GM21423 (cell line): ENCODE measurements at regions not wholly inside any gene's neighbourhood (a gene's known extent, or its start where the extent isn't known, plus 50 kb on each side); places are given as distances from the start of the nearest gene placed in this dataset.
"Not testable (repeated sequence)": the region's sequence is repeated elsewhere in the genome, so short reads cannot be mapped to it uniquely, and the experiment has no call there.

ENCODE experiments used
- ATAC-seq: cut with Tn5 transposase; IDR thresholded peaks from one replicate; pipeline ENCODE4 v1.9.1; 2021; ENCODE audit warnings: mild to moderate bottlenecking, moderate library complexity; ENCODE audit not compliant: unreplicated experiment

DNA sequence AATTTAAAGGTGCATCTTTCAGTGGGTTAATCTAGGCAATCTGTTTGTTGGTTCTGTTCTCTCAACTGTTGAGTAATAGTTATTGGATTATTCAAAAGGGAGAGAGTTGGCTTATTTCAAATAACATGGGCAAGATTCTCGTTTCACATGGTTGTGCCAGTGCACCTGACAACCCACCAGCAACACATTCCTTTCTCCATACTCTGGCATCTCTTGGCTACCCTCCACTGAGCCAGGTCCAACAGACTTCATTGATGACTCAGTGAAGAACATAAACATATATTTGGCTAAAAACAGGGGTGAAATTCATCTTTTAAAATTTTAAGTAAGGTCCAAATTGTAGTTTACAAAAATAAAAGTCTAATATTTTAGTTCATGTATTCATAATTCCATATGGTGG lies 967.2 kb downstream of the RPA4 start:
- ATAC-seq, result no peak

DNA sequence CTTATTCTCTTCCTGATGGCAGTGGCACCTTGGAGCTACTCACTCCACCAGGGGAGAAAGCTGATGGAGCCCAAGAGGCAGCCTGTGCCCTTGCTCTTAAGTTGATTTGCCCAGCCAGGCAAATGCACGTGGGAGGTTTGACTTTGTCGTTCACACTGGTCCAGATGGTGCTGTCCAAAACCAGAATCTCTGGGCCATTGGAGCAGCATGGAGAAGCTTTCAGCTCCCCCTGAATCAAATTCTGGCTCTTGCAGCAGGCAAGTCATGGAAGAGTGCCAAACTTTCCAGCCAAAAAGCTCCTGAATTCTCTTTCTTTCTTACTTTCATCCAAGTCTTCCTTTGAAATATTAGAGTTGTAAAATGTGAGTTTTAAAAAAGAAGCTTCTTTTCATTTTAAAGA lies 970.4 kb downstream of the RPA4 start:
- ATAC-seq, result no peak

DNA sequence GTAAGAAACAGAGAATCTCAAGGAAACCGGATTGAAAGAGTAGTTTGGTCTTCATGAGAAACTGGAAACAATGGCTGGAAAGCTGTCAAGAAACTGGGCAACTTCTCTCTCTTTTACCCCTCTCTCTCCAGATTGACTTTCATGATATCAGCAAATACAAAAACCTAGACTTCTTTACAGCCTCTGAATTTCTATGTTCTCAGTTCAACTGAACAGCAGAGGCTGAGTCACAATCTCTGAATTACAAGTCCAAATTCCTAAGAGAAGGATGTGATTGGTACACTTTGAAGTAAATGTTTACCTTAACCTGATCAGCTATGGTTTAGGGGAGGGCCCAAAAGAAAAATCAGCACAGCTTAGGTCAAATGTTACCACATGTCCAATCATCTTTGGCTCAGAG lies 974.9 kb downstream of the RPA4 start:
- no peak for ATAC-seq

DNA sequence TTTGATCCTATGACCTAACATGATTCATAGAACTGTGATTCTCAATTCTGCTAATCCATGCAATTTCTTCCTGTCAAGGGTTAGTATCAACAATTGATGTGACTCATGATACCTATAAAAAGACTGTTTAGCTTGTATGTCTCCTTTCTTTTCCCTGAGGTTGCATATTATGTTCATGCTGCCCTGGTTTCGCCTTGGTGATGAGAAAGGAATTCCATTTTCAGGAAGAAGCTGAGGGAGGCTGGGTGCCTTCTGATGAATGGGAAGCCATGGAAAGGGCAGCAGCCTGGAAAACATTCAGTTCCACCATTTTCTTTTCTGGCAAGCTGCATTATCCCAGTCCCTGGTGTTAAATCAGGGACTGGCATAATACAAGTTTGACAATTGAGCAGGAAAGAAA lies 976.5 kb downstream of the RPA4 start:
- no peak for ATAC-seq

DNA sequence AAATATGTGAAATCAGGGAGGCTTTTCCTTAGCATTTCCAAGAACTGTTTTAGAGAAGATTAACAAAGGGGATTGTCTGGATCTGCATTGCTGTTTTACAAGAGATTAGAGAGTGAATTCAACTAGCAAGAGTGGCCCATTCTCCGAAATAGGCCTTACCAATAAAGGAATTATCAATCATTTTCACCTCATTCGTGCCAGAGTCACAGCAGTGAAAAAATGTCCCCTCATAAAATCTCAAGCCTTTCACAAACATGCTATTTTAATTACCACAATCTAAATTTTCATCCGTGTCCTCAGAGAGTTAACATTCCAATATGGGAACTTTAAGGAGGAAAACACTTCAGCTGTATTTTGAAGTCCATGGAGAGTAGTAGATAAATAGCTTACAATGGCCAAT lies 979.6 kb downstream of the RPA4 start:
- ATAC-seq, result no peak

DNA sequence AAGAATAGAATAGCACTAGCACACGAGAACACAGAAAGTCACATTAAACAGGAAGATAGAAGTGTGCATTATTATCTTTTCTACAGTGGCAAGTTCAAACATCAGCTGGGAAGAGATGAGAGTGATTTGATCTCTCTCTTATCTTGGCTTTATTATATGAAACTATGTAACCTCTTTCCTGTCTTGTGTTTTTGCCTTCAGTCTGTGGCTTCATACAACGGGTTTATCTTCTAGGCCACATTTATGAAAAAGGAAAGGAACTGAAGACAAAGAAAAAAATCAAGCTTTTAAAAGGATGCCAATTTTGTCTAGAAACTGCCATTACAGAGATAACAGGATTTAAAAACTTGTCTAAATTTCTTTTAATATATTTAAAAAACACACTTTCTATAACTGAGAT lies 983.6 kb downstream of the RPA4 start:
- no peak for ATAC-seq

DNA sequence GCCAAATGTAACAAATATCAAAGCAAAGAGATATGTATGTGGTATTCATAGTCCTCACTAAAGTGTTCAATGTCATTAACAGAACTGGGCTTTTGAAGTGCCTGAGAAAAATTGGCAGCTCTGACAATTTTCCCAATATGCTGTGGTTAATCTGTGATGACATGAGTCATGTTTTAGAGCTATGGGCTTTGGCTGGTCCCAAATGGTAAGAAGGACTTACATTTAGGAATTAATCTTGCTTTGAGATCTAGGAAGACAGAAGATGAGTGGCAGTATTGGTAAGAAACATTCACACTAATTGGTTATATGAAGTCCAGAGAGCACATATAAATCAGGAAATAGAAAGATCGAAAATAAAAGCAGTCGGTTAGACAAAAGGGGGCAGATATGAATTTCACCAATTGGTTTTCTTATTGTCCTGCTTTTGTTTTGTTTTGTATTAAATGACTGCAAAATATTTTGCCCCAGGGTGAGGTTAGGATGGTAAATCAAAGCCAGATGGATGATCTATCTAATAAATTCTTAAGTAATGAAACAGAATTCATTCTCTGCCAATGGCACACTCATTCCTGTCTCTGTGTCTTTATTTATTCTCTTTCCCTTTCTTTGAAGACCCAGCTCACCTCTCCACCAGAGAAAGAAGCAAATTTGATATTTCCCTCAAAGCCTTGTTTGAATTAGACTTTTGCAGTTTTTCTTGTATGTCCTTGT lies 993.1 kb downstream of the RPA4 start:
- no peak for ATAC-seq

DNA sequence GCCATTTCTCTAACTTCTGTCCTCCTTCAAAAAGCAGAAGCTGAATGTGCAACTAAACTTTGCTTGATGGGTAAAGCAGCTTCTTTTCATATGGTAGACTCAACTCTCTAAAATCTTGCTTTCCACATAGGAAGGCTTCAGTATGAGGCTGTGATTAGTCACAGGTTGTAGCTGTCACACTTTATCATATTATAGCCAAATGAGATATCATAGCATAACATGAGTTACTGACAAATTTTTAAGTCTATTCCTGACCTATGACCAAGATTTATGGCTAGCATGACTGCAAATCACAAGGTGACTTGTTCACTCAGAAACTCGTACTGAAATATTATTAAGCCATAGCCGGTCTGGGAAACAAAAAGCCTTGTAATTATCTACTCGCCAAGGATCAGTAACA lies 998.6 kb downstream of the RPA4 start:
- ATAC-seq, result no peak

DNA sequence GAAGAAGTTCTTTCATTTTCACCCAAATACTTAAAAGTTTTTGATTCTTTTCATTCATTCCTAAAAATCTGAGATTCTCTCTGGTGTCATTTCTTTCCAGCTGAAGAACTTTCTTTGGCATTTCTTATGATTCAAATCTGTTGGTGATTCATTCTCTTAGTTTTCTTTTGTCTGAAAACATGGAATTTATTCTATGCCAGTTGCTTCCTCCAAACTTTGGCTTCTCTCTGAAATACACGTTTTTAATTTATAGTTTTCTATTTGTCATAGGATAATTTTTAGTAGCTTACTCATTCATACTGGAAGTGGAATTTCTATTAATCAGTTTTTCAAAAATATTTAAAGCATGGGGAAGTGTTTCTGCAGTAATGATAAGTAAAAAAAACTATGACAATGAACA lies 1012.0 kb downstream of the RPA4 start:
- ATAC-seq, result no peak

DNA sequence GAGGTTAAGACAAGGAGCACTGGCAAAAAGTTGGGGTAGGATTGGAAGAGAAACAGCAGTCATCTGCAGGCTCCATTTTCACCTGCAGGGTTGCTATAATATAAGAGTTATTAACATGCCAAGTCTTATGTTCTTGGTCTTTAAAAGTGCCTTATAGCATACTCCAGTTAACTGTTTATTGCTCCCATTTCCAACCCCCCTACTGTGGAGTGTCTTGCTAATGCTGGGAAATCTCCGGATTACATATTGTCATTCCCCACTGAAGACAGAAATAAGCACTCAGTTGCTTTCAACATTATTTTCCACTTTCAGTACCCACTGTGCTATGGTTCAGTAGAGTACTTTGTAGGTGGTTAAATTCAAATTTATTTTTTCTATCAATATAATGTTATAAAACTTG lies 1014.3 kb downstream of the RPA4 start:
- ATAC-seq, result no peak

DNA sequence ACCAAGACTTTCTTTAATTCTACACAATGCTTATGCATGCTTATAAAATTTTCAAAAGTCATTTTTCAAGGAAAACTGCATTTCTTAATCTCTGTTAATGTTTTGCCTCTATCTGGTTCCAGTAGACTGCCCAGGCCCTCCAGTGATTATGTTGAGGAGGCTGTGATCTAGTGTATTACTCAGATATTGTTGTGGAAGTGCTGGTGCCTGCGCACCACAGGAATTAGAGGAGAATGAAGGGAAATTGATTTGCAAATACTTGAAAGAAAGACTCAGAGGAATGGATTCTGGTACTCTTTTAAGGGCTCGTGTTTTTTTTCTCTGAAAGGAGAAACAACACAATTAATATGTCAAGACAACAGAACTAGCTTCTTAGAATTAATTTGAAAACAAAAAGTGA lies 1015.1 kb downstream of the RPA4 start:
- no peak for ATAC-seq

DNA sequence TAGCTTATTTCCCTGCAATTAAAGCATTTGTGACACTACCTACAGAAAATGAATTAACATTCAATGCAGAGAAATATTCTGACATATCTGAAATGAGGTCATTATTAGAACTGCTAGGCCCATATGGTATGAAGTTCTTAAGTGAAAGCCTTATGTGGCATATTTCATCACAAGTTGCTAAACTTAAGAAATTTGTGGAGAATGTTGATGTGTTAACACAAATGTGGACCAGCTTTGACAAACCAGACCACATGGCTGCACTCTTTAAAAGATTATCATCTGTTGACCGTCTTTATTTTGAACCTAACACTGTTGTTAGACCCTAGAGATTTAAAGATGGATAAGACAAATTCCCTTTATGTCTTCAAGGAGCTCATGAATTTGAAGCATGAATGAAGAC lies 1024.1 kb downstream of the RPA4 start:
- no peak for ATAC-seq

DNA sequence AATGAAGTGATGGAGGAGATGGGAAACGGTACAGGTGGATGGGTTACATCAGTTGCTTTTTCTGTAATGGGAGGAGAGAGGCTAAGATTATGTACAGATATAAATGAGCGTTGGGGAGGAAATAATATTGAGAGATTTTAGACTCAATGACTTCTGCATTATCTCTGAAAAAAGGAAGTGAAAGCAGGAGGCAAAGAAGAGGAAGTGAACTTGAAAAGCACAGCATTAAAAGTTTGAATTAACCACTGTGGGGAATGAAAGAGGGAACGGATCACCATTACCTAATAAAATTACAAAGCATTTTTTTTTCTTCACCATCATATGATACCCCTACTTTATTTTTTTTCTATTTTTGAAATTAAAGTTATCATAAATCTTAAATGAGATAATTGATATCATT lies 1025.5 kb downstream of the RPA4 start:
- ATAC-seq, result peak; percentile 91

DNA sequence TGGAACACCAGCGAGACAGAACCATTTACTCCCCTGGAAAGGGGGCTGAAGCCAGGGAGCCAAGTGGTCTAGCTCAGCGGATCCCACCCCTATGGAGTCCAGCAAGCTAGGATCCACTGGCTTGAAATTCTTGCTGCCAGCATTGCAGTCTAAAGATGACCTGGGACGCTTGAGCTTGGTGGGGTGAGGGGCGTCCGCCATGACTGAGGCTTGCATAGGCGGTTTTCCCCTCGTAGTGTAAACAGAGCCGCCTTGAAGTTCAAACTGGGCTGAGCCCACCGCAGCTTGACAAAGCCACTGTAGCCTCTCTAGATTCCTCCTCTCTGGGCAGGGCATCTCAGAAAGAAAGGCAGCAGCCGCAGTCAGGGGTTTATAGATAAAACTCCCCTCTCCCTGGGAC lies 1031.7 kb downstream of the RPA4 start:
- ATAC-seq, result not testable (repeated sequence)

DNA sequence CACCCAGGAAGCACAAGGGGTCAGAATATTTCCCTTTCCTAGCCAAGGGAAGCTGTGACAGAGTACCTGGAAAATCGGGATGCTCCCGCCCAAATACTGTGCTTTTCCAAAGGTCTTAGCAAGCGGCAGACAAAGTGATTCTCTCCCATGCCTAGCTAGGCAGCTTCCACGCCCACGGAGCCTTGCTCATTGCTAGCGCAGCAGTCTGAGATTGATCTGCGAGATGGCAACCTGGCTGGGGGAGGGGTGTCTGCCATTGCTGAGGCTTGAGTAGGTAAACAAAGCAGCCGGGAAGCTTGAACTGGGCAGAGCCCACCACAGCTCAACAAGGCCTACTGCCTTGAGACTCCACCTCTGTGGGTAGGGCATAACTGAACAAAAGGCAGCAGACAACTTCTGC lies 1037.5 kb downstream of the RPA4 start:
- not testable (repeated sequence) for ATAC-seq

DNA sequence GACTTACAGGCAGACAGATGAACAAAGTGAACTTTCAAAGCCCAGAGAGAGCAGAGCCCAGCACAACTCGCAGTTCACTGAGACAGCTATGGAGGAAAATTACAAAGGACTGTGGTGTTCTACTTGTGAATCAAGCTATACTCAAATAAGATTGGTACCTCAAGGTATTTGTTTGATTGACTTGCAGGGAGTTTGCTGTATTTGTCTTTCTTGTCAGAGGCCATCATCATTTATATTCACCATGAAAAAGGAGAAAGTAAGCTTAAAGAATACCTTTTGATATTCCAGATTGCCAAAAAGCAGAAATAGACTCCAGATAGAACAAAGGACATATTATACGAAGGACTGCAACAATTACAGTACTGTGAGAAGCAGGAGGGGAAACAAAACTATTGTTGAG lies 1047.9 kb downstream of the RPA4 start:
- no peak for ATAC-seq

DNA sequence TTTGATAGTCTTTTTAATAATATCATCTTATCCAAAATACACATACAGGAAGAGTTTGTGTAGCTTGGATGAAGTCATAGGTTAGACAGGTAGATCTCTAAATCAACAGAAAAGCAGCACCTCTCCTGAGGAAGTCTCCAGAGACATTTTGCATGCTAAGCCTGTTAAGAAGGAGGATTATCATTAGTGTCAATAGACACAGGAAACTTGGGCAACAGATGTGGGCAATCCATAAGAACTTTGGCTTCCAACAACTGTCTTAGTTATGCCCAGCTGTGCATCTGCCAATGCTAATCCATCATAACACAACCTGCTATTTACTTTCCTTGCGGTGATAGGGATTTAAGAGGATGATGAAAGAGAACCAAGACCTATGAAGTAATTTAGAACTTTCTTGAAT lies 1052.6 kb downstream of the RPA4 start:
- no peak for ATAC-seq

DNA sequence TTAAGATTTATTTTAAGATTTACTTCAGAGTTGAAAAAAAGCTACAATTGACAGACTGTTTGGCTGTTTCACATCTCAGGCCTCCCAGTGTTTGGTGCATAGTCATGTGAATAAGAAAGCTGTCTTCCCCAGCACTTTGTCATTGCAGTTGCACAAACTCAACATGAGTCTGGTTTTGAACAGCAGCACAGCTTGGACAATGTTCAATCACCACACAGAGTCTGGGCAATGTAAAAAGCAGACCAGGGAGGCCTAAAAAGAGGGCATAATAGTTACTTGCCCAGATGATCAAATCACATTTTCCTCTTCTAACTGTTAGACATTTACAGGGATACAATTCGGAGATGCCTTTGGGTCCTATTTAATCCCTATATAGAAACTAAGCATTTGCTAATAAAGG lies 1055.0 kb downstream of the RPA4 start:
- ATAC-seq, result no peak

DNA sequence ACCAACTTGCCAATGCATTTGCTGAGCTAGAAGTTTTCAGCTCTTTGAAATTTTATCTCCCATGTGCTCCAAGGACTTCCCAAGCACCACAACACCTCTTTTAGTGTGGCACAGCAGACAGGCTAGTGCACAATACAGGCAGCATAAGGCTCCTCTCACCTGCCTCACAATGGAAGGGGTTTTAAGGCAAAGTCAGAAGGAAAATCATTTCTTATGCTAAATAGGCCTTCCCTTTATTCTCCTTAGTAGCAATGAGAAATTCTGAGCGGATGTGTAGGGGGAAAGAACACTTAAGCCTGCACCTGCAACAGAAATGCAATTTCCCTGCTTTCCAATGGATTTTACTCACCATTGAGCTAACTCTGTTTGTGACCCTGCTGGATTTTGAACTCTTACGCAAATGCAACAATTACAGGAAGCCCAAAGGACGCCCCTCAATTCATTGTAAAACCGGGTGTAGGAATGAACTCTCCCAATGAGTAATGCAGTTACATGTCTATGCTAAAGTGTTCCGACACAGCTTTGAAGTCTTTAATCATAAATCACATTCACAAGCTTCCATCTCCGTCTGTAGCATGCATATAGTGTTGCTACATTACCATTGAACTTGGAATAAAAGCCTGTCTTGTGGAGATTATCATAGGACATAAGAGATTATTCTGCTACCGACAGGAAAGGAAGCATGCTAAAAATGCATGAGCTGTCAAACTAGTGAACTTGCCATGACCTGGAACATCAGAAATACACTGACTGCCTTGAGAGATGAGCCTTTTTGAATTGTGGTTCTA lies 1084.9 kb downstream of the RPA4 start:
- ATAC-seq, result no peak

DNA sequence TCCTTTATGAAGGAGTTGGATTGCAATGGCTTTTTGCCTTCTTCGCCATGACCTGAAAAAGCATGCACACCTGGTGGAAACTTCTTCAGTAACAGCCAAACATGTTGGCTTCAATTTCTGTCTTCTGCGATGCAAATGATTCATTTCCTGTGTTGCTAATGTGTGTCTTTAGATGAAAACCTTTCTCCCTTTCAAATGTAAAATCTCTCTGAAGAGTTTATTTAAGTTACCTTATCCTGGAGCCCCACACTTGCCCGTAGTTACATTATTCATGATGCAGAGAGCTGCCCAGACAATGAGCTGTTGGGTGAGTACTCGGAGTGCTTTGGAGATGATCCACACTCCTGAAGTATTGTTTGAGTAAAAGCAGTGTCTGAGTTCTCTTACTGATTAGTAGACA lies 1100.9 kb downstream of the RPA4 start:
- ATAC-seq, result no peak

DNA sequence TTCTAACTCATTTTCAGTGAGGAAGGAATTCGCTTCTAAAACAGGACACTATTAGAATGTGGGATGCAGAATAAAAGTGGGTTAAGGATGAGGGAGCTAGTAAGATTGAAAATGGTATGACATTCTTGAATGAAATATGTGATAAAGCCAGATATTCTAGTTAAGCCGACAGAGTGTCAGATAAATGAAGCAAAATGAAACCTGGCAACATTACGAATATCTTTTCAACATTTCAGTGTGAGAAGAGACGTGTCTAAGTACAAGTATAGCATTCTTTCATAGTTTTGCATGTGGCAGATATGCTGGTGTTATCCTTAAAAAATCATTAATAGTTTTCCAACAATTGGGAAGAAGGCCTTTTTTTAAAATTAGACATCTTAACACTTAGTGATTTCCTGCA lies 1101.4 kb downstream of the RPA4 start:
- no peak for ATAC-seq

DNA sequence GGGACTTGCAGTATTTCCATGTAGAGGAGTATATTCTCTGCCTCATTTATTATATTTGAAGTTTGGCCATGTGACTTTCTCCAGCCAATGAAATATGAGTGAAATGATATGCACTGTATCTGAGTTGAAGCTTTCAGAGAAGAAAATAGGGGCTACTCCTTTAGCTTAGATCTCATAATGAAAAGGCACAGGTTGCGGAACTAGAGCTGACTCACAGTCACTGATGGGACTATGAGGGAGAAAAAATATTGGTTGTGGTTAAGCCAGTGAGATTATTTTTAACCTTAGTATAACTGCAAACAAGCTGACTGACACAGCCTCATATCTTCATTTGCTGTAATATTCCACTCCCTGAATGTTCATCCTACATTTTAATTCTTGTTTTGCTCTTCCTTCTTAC lies 1104.3 kb downstream of the RPA4 start:
- ATAC-seq, result no peak

DNA sequence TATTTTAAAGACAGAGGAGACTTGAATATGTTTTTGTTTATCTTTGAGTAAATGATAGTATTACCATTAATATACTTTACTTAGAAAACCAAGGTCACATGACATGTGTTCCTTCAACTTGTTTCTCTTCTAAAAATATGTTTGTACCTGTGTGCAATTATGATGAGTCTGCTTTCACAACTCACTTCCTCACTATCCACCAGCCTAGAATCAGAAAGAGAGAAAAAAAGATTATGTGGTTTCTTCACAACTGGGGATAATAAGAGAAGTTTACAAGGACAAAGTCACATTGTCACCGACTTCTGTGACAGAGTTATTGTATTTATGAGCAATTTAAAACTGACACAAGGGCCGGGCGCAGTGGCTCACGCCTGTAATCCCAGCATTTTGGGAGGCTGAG lies 1112.1 kb downstream of the RPA4 start:
- ATAC-seq, result no peak
